ENCODE measurements at regions not wholly inside any gene's neighbourhood (a gene's known extent, or its start where the extent isn't known, plus 50 kb on each side); places are given as distances from the start of the nearest gene placed in this dataset.
A peak's percentile ranks its signal among the peaks of the same experiment; 100 is the strongest.

DNA sequence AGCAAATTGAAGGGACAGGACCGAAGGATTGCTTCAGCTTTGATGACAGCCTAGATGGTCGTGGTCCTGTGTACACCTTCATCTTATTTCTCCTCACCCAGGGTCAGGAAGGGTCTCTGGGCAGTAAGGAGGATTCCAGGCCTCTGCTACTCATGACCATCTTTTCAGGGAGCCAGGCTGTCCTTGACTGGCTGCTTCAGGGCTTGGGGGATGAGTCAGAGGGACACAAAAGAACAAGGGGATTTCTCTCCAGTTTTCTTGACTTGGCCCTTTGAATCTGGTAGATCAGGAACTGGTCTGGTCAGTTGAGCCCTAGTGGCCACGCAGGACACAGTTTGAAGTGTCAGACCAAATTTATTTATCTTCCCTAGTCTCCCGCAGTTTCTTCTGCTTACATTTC, 402.1 kb upstream of the CHD6 start:
- Mint-ChIP-seq H3K27ac (peak overlapping the region in 1 of 10 donors; percentile 63), H3K27me3 (peaks cover 0 to 16% (median 0%) of the 10 kb centered on the region in 5 donors), H3K36me3 (no peaks in the 10 kb centered on the region), H3K9me3 (peaks cover 0 to 20% (median 7%) of the 10 kb centered on the region in 9 donors), H3K4me3 (no peak overlapping the region), H3K4me1 (no peaks in the 10 kb centered on the region)
- DNase-seq, result no peak
- POLR2A ChIA-PET, result no interaction called here
- no peak for ATAC-seq

DNA sequence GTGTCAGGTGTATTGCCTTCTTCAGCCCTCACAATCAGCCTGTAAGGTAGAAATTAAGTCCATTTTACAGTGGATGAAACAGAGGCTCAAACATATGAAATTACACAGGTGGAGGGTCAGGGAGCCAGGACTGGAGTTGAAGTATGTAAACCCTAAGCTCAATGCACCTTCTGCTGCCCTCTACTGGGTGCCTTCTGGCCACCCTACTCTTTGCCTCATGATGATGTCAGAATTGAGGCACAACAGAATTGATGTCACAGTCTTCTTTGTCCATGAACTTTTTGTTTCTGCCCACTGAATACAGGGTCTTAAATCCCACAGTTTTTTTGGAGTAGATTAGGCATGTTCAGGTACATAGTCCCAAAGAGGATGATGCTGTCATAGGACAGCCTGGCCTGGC, 400.8 kb upstream of the CHD6 start:
- Mint-ChIP-seq H3K4me3 (no peak overlapping the region), H3K27ac (no peak overlapping the region), H3K9me3 (peaks cover 0 to 21% (median 7%) of the 10 kb centered on the region in 9 donors)

GRCh38 chr20:42010090-42010489, 391.9 kb upstream of the CHD6 start:
- Mint-ChIP-seq H3K4me3 (no peak overlapping the region), H3K27me3 (peaks cover 0 to 7% (median 2%) of the 10 kb centered on the region in 5 donors), H3K36me3 (peaks cover 0 to 10% (median 0%) of the 10 kb centered on the region in 3 donors), H3K9me3 (peaks cover 0 to 27% (median 12%) of the 10 kb centered on the region in 9 donors), H3K27ac (no peak overlapping the region), H3K4me1 (no peaks in the 10 kb centered on the region)
- DNase-seq (no peak), ATAC-seq (no peak)
- POLR2A ChIA-PET, result no interaction called here

More for the DNA sequence above, 400.8 kb upstream of the CHD6 start:
- Mint-ChIP-seq H3K4me1 (no peaks in the 10 kb centered on the region), H3K27me3 (peaks cover 0 to 21% (median 0%) of the 10 kb centered on the region in 5 donors), H3K36me3 (no peaks in the 10 kb centered on the region)
- ATAC-seq (no peak), DNase-seq (no peak)
- POLR2A ChIA-PET, result no interaction called here

DNA sequence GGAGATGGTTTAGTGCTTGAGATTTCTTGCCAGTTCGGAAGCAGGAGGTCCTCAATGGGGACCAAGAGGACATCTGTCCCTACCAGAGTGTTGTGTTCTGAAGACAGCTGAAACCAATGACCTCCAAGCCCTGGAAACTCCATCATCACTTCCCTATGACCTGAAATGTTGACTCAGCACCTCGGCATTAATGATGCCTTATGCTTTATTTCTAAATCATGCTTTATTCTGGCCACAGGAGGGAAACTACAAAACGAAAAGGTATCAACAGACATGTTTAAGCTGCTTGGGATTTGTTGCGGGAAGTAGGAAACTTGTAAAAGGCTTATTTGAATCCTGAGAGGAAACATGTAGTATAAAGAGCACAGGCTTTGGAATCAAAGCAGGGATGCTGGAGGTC, 389.1 kb upstream of the CHD6 start:
- Mint-ChIP-seq H3K9me3 (peaks cover 5 to 27% (median 11%) of the 10 kb centered on the region in 9 donors), H3K4me3 (no peak overlapping the region), H3K4me1 (no peaks in the 10 kb centered on the region), H3K27me3 (peaks cover 0 to 5% (median 2%) of the 10 kb centered on the region in 5 donors), H3K27ac (no peak overlapping the region), H3K36me3 (peaks cover 0 to 10% (median 0%) of the 10 kb centered on the region in 3 donors)
- POLR2A ChIA-PET, result no interaction called here
- DNase-seq, result no peak
- no peak for ATAC-seq

DNA sequence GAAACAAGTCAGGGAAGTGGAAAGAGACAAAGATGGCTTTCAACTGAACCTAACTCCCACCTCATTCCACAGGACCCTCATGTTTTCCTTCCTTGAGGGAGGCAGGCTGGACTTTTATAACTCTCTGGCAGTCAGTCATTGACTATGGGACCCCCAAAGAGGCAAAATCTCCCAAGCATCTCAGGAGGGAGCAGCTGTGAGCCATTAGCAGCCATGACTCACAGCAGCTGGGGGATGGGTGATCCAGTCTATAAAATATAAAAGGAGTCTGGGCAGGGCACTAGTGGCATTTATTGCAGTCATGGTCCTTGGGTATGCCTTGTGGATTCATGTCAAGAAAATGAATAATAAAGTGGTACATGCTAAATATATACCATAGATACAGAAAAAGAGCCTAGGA, 387.0 kb upstream of the CHD6 start:
- Mint-ChIP-seq H3K9me3 (peaks cover 0 to 24% (median 6%) of the 10 kb centered on the region in 9 donors), H3K4me1 (no peaks in the 10 kb centered on the region), H3K27me3 (peaks cover 2 to 16% (median 5%) of the 10 kb centered on the region in 5 donors), H3K36me3 (peaks cover 0 to 5% (median 0%) of the 10 kb centered on the region in 3 donors), H3K27ac (no peak overlapping the region), H3K4me3 (no peak overlapping the region)
- POLR2A ChIA-PET, result no interaction called here
- ATAC-seq (no peak), DNase-seq (no peak)

- Mint-ChIP-seq H3K4me1 (no peaks in the 10 kb centered on the region), H3K9me3 (peaks cover 0 to 29% (median 9%) of the 10 kb centered on the region in 9 donors), H3K27me3 (peaks cover 3 to 16% (median 5%) of the 10 kb centered on the region in 5 donors), H3K4me3 (no peak overlapping the region), H3K27ac (no peak overlapping the region), H3K36me3 (peaks cover 0 to 6% (median 0%) of the 10 kb centered on the region in 3 donors)
- ATAC-seq (no peak), DNase-seq (no peak)
- POLR2A ChIA-PET, result no interaction called here
Observed at GRCh38 chr20:42003380-42003779, 385.2 kb upstream of the CHD6 start.

DNA sequence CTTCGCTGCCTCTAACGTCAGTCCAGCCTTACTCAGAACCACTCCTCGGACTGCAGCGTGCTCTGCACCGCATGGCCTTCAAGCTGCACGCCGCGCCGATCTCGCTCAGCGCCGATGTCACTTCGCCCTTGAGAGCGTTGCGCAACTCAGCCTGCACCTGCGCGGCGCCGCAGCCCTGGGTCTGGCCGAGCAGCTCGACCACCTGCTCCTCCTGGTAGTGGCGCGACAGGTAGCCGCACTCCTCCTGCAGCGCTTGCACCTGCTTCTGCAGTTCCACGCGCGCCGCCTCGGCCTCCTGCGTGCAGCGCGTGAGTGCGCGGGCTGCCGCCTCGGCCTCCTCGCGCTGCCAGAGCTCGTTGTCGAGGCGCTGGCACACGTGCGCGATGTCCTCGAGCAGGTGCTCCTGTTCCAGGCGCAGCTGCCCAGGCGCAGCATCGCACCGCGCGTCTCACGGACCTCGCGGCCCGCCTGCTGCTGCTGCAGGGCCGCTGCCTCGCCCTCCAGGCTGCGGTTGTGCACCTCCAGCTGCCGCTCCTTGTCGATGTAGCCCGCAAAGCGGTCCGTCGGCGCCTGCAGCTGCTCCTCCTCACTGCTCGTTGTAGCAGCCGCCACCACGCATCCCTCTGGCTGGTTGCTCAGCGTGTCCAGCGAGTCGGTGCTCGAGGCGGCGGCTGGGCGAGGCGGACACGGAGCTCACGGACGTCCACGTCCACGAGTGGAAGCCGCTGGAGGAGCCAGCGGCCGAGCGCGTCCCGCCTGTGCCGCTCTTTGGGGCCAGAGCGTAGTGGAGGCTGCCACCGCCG, 380.6 kb upstream of the CHD6 start:
- H3K9me3 Mint-ChIP-seq, result peaks cover 0 to 36% (median 11%) of the 10 kb centered on the region in 9 donors
- no peak for ATAC-seq

GRCh38 chr20:41996951-41997350, 378.8 kb upstream of the CHD6 start:
- Mint-ChIP-seq H3K36me3 (peaks cover 0 to 6% (median 0%) of the 10 kb centered on the region in 3 donors), H3K27ac (no peak overlapping the region), H3K9me3 (peaks cover 0 to 36% (median 11%) of the 10 kb centered on the region in 9 donors), H3K4me3 (no peak overlapping the region), H3K27me3 (peaks cover 4 to 26% (median 6%) of the 10 kb centered on the region in 5 donors), H3K4me1 (no peaks in the 10 kb centered on the region)
- ATAC-seq, result no peak
- DNase-seq, result no peak
- POLR2A ChIA-PET, result no interaction called here

More for the DNA sequence above, 380.6 kb upstream of the CHD6 start:
- Mint-ChIP-seq H3K4me1 (no peaks in the 10 kb centered on the region), H3K27ac (no peak overlapping the region), H3K36me3 (peaks cover 0 to 6% (median 0%) of the 10 kb centered on the region in 3 donors), H3K4me3 (no peak overlapping the region), H3K27me3 (peaks cover 3 to 28% (median 6%) of the 10 kb centered on the region in 5 donors)
- no peak for DNase-seq
- POLR2A ChIA-PET, result no interaction called here

GRCh38 chr20:41992481-41992880, 374.3 kb upstream of the CHD6 start:
- H3K27me3 Mint-ChIP-seq, result peaks cover 2 to 12% (median 4%) of the 10 kb centered on the region in 5 donors
- no peak for DNase-seq
- ATAC-seq, result no peak
- POLR2A ChIA-PET, result no interaction called here
- peaks cover 0 to 6% (median 0%) of the 10 kb centered on the region in 9 donors for H3K9me3 Mint-ChIP-seq
- H3K4me3 Mint-ChIP-seq, result no peak overlapping the region
- H3K36me3 Mint-ChIP-seq, result no peaks in the 10 kb centered on the region
- H3K27ac Mint-ChIP-seq, result no peak overlapping the region
- no peaks in the 10 kb centered on the region for H3K4me1 Mint-ChIP-seq

- Mint-ChIP-seq H3K36me3 (no peaks in the 10 kb centered on the region), H3K9me3 (peaks cover 0 to 6% (median 0%) of the 10 kb centered on the region in 9 donors), H3K27me3 (peaks cover 0 to 14% (median 4%) of the 10 kb centered on the region in 5 donors), H3K4me1 (no peaks in the 10 kb centered on the region), H3K4me3 (no peak overlapping the region), H3K27ac (no peak overlapping the region)
- POLR2A ChIA-PET, result no interaction called here
- ATAC-seq (no peak), DNase-seq (no peak)
Observed at GRCh38 chr20:41991412-41991811, 373.2 kb upstream of the CHD6 start.

DNA sequence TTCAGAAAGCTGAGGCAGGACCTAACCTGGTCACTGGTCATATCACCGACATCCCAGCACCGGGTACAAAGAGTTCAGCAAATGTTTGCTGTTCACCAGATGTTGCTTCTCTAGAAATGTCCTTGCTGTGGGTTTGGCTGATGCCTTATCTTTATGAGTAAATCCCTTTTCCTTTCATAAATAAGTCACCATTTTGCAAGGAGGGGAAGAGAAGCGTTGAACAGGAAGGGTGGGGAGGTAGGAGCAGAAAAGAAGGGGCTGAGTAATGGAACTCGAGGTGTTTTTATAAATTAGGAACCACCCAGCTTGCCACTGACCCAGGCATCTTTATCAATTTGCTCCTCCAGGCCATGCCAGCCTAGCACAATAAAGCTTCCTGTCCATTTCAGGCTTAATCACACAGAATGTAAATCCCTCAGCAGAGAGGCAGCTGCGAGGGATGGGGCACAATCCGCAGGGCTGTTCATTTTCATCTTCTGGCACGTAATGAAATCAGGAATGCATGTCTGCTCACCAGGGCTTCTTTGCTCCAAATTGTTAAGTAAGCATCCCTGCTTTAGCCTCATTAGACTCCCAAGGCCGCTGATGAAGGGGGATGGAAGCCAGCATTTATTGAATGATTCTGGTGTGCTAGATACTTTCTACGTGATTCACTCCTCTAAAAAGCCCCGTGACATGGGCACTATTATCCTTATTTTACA, 371.9 kb upstream of the CHD6 start:
- ATAC-seq, result no peak
- H3K27me3 Mint-ChIP-seq, result peaks cover 0 to 11% (median 2%) of the 10 kb centered on the region in 5 donors
- H3K4me1 Mint-ChIP-seq, result no peaks in the 10 kb centered on the region
- no peak for DNase-seq
- no peaks in the 10 kb centered on the region for H3K36me3 Mint-ChIP-seq
- H3K4me3 Mint-ChIP-seq, result no peak overlapping the region
- no peak overlapping the region for H3K27ac Mint-ChIP-seq
- POLR2A ChIA-PET, result no interaction called here
- peaks cover 0 to 4% (median 0%) of the 10 kb centered on the region in 9 donors for H3K9me3 Mint-ChIP-seq

GRCh38 chr20:41989039-41989679, 371.0 kb upstream of the CHD6 start:
- Mint-ChIP-seq H3K36me3 (no peaks in the 10 kb centered on the region), H3K27ac (no peak overlapping the region), H3K27me3 (peaks cover 0 to 11% (median 2%) of the 10 kb centered on the region in 5 donors), H3K4me1 (no peaks in the 10 kb centered on the region), H3K4me3 (no peak overlapping the region), H3K9me3 (peaks cover 0 to 4% (median 0%) of the 10 kb centered on the region in 9 donors)
- ATAC-seq (no peak), DNase-seq (no peak)
- POLR2A ChIA-PET, result no interaction called here

- DNase-seq, result no peak
- ATAC-seq, result no peak
- Mint-ChIP-seq H3K4me1 (no peaks in the 10 kb centered on the region), H3K4me3 (no peak overlapping the region), H3K27ac (no peak overlapping the region), H3K36me3 (no peaks in the 10 kb centered on the region), H3K27me3 (peaks cover 0 to 7% (median 0%) of the 10 kb centered on the region in 5 donors), H3K9me3 (peaks cover 0 to 4% (median 0%) of the 10 kb centered on the region in 9 donors)
- POLR2A ChIA-PET, result no interaction called here
Observed at GRCh38 chr20:41984031-41984430, 365.9 kb upstream of the CHD6 start.

Data from naive thymus-derived CD8-positive, alpha-beta T cell (primary cell).